Endothelial cell of umbilical vein (primary cell): ENCODE measurements at regions not wholly inside any gene's neighbourhood (a gene's known extent, or its start where the extent isn't known, plus 50 kb on each side); places are given as distances from the start of the nearest gene placed in this dataset.

Source experiments
- BruUV-seq: library from RNA; stranded (reverse); fragments of 400-500 nt; replicated peaks from 2 replicates; lab custom pipeline; 2021; lab: Mats Ljungman, UMichigan
- CTCF ChIA-PET: fragments of 300-600, 350-600 bp; sonication (Branson Sonifier 250); formaldehyde crosslinking; loops from one replicate; lab custom pipeline; 2021; ENCODE audit warnings: antibody characterized with exemption, inconsistent platforms; lab: Charles Lee
- POLR2A ChIA-PET: fragments of 300-600, 350-600 bp; sonication (Branson Sonifier 250); formaldehyde crosslinking; loops from one replicate; lab custom pipeline; 2021; ENCODE audit warnings: antibody characterized with exemption, inconsistent platforms; lab: Charles Lee
- DNase-seq: peaks from one replicate; pipeline ENCODE4 v3.0.0-alpha.2; 2011; ENCODE audit warnings: low read depth, low spot score
- FAIRE-seq: peaks from 2 replicates; lab custom pipeline; 2011; peaks lifted over from hg19 to GRCh38; lab: Jason Lieb, UNC
- H2AFZ ChIP-seq: 2 replicates; pipeline ENCODE4 v1.6.0; 2012; ENCODE audit warnings: low read depth, low read length, control low read depth, inconsistent platforms
- H3K27ac ChIP-seq: 2 replicates; pipeline ENCODE4 v1.5.1; 2011; ENCODE audit warnings: low read depth, mild to moderate bottlenecking, control low read depth, low read length, moderate library complexity; ENCODE audit not compliant: insufficient read depth
- H3K27me3 ChIP-seq, 2 experiments: 2 replicates each; pipeline versions ENCODE4 v1.6.0 to v1.6.1; 2011; ENCODE audit warnings: low read length in 2 of 2, mixed read lengths in 1 of 2; ENCODE audit not compliant: control insufficient read depth in 2 of 2, insufficient read depth in 2 of 2
- H3K36me3 ChIP-seq, 2 experiments: 2 replicates in 1 of 2; 3 replicates in 1 of 2; pipeline ENCODE4 v1.5.1; 2011; ENCODE audit warnings: low read length in 2 of 2, mild to moderate bottlenecking in 1 of 2, moderate library complexity in 1 of 2; ENCODE audit not compliant: control insufficient read depth in 2 of 2, insufficient read depth in 2 of 2; ENCODE audit errors: extremely low read depth in 1 of 2
- H3K4me1 ChIP-seq: 3 replicates; pipeline ENCODE4 v1.5.1; 2011; ENCODE audit warnings: mild to moderate bottlenecking, low read length; ENCODE audit not compliant: control insufficient read depth, insufficient read depth; ENCODE audit errors: extremely low read depth
- H3K4me2 ChIP-seq: 2 replicates; pipeline ENCODE4 v1.6.1; 2011; ENCODE audit warnings: low read length, control low read depth, mixed read lengths; ENCODE audit not compliant: insufficient read depth
- H3K4me3 ChIP-seq, 3 experiments: fragments of 200-600 bp in 1 of 3; sonication (generic), shearing (Covaris generic) in 1 of 3; replicated peaks in 1 of 3; 2 replicates each; pipeline ENCODE4 v1.5.1; 2011 to 2016; ENCODE audit warnings: control low read depth in 3 of 3, low read length in 3 of 3, mild to moderate bottlenecking in 2 of 3, inconsistent platforms in 1 of 3, low read depth in 1 of 3, moderate library complexity in 1 of 3; ENCODE audit not compliant: insufficient read depth in 1 of 3
- H3K79me2 ChIP-seq: 2 replicates; pipeline ENCODE4 v1.6.0; 2012; ENCODE audit warnings: low read length, inconsistent platforms; ENCODE audit not compliant: control insufficient read depth, insufficient read depth
- H3K9ac ChIP-seq: replicated peaks from 2 replicates; pipeline ENCODE3; 2011; ENCODE audit warnings: low read length, control low read depth; ENCODE audit not compliant: insufficient read depth; ENCODE audit errors: extremely low read depth
- H3K9me1 ChIP-seq: replicated peaks from 3 replicates; pipeline ENCODE4 v1.6.0; 2011; ENCODE audit warnings: mild to moderate bottlenecking, low read length; ENCODE audit not compliant: control insufficient read depth, insufficient read depth; ENCODE audit errors: extremely low read depth
- H3K9me3 ChIP-seq: replicated peaks from 2 replicates; pipeline ENCODE4 v1.5.1; 2012; ENCODE audit warnings: low read length, inconsistent platforms; ENCODE audit not compliant: control insufficient read depth, insufficient read depth
- H4K20me1 ChIP-seq: replicated peaks from 2 replicates; pipeline ENCODE3; 2011; ENCODE audit warnings: mild to moderate bottlenecking, low read length; ENCODE audit not compliant: control insufficient read depth, insufficient read depth; ENCODE audit errors: extremely low read depth
- CTCF ChIP-seq, 2 donors: IDR thresholded peaks; 1 replicate in 1 of 2; 2 replicates in 1 of 2; pipeline ENCODE4 v1.5.1; 2011; ENCODE audit warnings: low read length in 2 of 2, mild to moderate bottlenecking in 2 of 2, moderate library complexity in 2 of 2, control low read depth in 1 of 2, inconsistent platforms in 1 of 2, low read depth in 1 of 2; ENCODE audit not compliant: insufficient read depth in 1 of 2; ENCODE audit errors: extremely low read depth in 1 of 2
- EZH2 ChIP-seq: IDR thresholded peaks from 2 replicates; pipeline ENCODE4 v1.6.1; 2012; ENCODE audit warnings: borderline replicate concordance, low read depth, mild to moderate bottlenecking, moderate library complexity, low read length, inconsistent platforms; ENCODE audit not compliant: severe bottlenecking
- FOS ChIP-seq: IDR thresholded peaks from 2 replicates; pipeline ENCODE4 v1.6.1; 2011; ENCODE audit warnings: mild to moderate bottlenecking, low read length, moderate library complexity, borderline replicate concordance; ENCODE audit not compliant: insufficient read depth
- GATA2 ChIP-seq: IDR thresholded peaks from 2 replicates; pipeline ENCODE4 v1.7.0; 2011; ENCODE audit warnings: low read depth, mild to moderate bottlenecking, moderate library complexity, mixed read lengths, low read length; ENCODE audit not compliant: insufficient read length, insufficient read depth
- JUN ChIP-seq: IDR thresholded peaks from 2 replicates; pipeline ENCODE4 v1.6.1; 2011; ENCODE audit warnings: borderline replicate concordance, low read depth; ENCODE audit not compliant: insufficient read length, insufficient read depth
- MAX ChIP-seq: IDR thresholded peaks from 2 replicates; pipeline ENCODE4 v1.6.1; 2011; ENCODE audit not compliant: insufficient read depth, insufficient read length
- MYC ChIP-seq: IDR thresholded peaks from one replicate; pipeline ENCODE4 v1.6.1; 2011; ENCODE audit warnings: mild to moderate bottlenecking, low read depth, low read length
- POLR2A ChIP-seq: IDR thresholded peaks from 2 replicates; pipeline ENCODE4 v1.6.1; 2012; ENCODE audit warnings: low read depth, mild to moderate bottlenecking, control low read depth, low read length
- POLR2AphosphoS5 ChIP-seq: IDR thresholded peaks from 2 replicates; pipeline ENCODE4 v1.6.1; 2012; ENCODE audit warnings: low read depth, mild to moderate bottlenecking, control low read depth, low read length, moderate library complexity; ENCODE audit not compliant: insufficient read depth
- dilution Hi-C: fragments of 300-500 bp; cut with MboI; formaldehyde crosslinking; loops from one replicate; pipeline ENCODE4 v1.15.0; 2019; ENCODE audit warnings: low sequenced_read_pairs; ENCODE audit not compliant: extremely low pct_ligation_motif_present
- intact Hi-C: fragments of 100-400 bp; cut with micrococcal nuclease; formaldehyde crosslinking; loops from one replicate; pipeline ENCODE4 v1.10.0; 2022

GRCh38 chrX:124280294-124280902 lies 52.1 kb upstream of the TEX13D start:
- TF ChIP-seq POLR2AphosphoS5 (no peak), MAX (no peak), JUN (no peak), MYC (no peak)
- Histone ChIP-seq H3K4me3 (no peak overlapping the region), H3K9ac (no peak overlapping the region), H3K27ac (no peak overlapping the region), H3K9me1 (no peaks in the 10 kb centered on the region), H4K20me1 (no peaks in the 10 kb centered on the region), H3K9me3 (no peaks in the 10 kb centered on the region), H3K79me2 (no peaks in the 10 kb centered on the region), H3K4me1 (no peaks in the 10 kb centered on the region), H3K4me2 (no peak overlapping the region), H3K36me3 (no peaks in the 10 kb centered on the region), H2AFZ (no peak overlapping the region), H3K27me3 (no peaks in the 10 kb centered on the region)
- dilution Hi-C loops: no loop called here
- FAIRE-seq (no peak), DNase-seq (no peak)
- intact Hi-C loops: no loop called here
- no TSS peak for BruUV-seq
- POLR2A ChIA-PET: no interaction called here
- CTCF ChIA-PET: no interaction called here

- TF ChIP-seq MAX (no peak), POLR2A (no peak), JUN (no peak), FOS (no peak), POLR2AphosphoS5 (no peak), EZH2 (no peak), GATA2 (no peak), CTCF (IDR thresholded peaks at IDR 0.05; ENCODE audit: extremely low read depth in 1 of 2, insufficient read depth in 1 of 2, low read depth in 1 of 2, low read length in 2 of 2) (no peak), MYC (no peak)
- no peaks in the 10 kb centered on the region for H3K36me3 ChIP-seq
- FAIRE-seq (no peak), DNase-seq (no peak)
- ChIA-PET CTCF (no interaction called here), POLR2A (no interaction called here)
- H2AFZ ChIP-seq: no peak overlapping the region
- no TSS peak for BruUV-seq
- no peaks in the 10 kb centered on the region for H4K20me1 ChIP-seq
- H3K27me3 ChIP-seq: no peaks in the 10 kb centered on the region
- no peaks in the 10 kb centered on the region for H3K9me1 ChIP-seq
- H3K9me3 ChIP-seq: no peaks in the 10 kb centered on the region
- H3K4me1 ChIP-seq: no peaks in the 10 kb centered on the region
- no peak overlapping the region for H3K4me2 ChIP-seq
- dilution Hi-C loops: no loop called here
- no peak overlapping the region for H3K27ac ChIP-seq
- H3K9ac ChIP-seq: no peak overlapping the region
- H3K79me2 ChIP-seq: no peaks in the 10 kb centered on the region
- H3K4me3 ChIP-seq: no peak overlapping the region
- intact Hi-C loops: no loop called here
Observed at GRCh38 chrX:124282580-124282979, 49.9 kb upstream of the TEX13D start.
